Ishikawa (cell line): ENCODE measurements at regions not wholly inside any gene's neighbourhood (a gene's known extent, or its start where the extent isn't known, plus 50 kb on each side); places are given as distances from the start of the nearest gene placed in this dataset.

ENCODE experiments used
- CEBPB ChIP-seq: IDR thresholded peaks from 2 replicates; pipeline ENCODE4 v1.6.1; 2012
- CREB1 ChIP-seq: IDR thresholded peaks from 2 replicates; pipeline ENCODE4 v1.6.1; 2012; ENCODE audit warnings: low read depth
- EGR1 ChIP-seq: IDR thresholded peaks from 2 replicates; pipeline ENCODE4 v1.6.1; 2012
- EP300 ChIP-seq: IDR thresholded peaks from 2 replicates; pipeline ENCODE4 v1.6.1; 2012; ENCODE audit warnings: borderline replicate concordance
- FOXM1 ChIP-seq: IDR thresholded peaks from 2 replicates; pipeline ENCODE4 v1.6.1; 2012; ENCODE audit warnings: low read depth, borderline replicate concordance
- NFIC ChIP-seq: IDR thresholded peaks from 2 replicates; pipeline ENCODE4 v1.6.1; 2012
- RAD21 ChIP-seq: IDR thresholded peaks from 2 replicates; pipeline ENCODE4 v1.6.1; 2012; ENCODE audit warnings: low read depth
- TAF1 ChIP-seq: IDR thresholded peaks from 2 replicates; pipeline ENCODE4 v1.6.1; 2012; ENCODE audit warnings: low read depth, mild to moderate bottlenecking
- TCF12 ChIP-seq: IDR thresholded peaks from 2 replicates; pipeline ENCODE4 v1.6.1; 2012; ENCODE audit warnings: low read depth
- TEAD4 ChIP-seq: IDR thresholded peaks from 2 replicates; pipeline ENCODE4 v1.6.1; 2012
- YY1 ChIP-seq: IDR thresholded peaks from 2 replicates; pipeline ENCODE4 v1.6.1; 2012; ENCODE audit warnings: low read depth
- ZBTB7A ChIP-seq: IDR thresholded peaks from 2 replicates; pipeline ENCODE4 v1.6.1; 2012; ENCODE audit warnings: low read depth
- TF ChIP-seq, protein P1 (sequence below): IDR thresholded peaks from 2 replicates; pipeline ENCODE4 v1.6.1; 2012; ENCODE audit warnings: low read depth, mild to moderate bottlenecking
- TF ChIP-seq, protein P2 (sequence below): IDR thresholded peaks from 2 replicates; pipeline ENCODE4 v1.6.1; 2012
- TF ChIP-seq, protein P3 (sequence below): IDR thresholded peaks from 2 replicates; pipeline ENCODE4 v1.6.1; 2012

DNA sequence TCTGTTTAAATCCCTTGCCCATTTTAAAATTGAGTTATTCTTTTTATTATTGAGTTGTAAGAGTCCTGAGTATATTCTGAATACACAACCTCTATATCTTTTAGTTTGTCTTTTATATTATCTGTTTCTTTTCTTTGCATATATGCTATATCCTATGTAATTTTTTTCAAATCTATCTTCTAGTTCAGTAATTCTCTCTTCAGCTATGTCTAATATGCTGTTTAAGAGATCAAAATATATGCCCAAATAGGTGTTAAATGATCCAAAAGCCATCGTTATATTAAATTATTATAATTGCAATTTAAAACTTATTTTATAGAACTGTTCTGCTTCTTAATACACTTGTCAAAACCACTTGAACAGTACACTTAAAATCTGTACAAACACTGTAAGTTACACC is 107.4 kb upstream of the TSPAN5 start:
- TF ChIP-seq, protein P1, sequence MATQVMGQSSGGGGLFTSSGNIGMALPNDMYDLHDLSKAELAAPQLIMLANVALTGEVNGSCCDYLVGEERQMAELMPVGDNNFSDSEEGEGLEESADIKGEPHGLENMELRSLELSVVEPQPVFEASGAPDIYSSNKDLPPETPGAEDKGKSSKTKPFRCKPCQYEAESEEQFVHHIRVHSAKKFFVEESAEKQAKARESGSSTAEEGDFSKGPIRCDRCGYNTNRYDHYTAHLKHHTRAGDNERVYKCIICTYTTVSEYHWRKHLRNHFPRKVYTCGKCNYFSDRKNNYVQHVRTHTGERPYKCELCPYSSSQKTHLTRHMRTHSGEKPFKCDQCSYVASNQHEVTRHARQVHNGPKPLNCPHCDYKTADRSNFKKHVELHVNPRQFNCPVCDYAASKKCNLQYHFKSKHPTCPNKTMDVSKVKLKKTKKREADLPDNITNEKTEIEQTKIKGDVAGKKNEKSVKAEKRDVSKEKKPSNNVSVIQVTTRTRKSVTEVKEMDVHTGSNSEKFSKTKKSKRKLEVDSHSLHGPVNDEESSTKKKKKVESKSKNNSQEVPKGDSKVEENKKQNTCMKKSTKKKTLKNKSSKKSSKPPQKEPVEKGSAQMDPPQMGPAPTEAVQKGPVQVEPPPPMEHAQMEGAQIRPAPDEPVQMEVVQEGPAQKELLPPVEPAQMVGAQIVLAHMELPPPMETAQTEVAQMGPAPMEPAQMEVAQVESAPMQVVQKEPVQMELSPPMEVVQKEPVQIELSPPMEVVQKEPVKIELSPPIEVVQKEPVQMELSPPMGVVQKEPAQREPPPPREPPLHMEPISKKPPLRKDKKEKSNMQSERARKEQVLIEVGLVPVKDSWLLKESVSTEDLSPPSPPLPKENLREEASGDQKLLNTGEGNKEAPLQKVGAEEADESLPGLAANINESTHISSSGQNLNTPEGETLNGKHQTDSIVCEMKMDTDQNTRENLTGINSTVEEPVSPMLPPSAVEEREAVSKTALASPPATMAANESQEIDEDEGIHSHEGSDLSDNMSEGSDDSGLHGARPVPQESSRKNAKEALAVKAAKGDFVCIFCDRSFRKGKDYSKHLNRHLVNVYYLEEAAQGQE = no peak
- no peak for TF ChIP-seq TAF1
- TF ChIP-seq RAD21 = no peak
- no peak for TF ChIP-seq EGR1
- no peak for TF ChIP-seq TEAD4
- TF ChIP-seq CEBPB = no peak

DNA sequence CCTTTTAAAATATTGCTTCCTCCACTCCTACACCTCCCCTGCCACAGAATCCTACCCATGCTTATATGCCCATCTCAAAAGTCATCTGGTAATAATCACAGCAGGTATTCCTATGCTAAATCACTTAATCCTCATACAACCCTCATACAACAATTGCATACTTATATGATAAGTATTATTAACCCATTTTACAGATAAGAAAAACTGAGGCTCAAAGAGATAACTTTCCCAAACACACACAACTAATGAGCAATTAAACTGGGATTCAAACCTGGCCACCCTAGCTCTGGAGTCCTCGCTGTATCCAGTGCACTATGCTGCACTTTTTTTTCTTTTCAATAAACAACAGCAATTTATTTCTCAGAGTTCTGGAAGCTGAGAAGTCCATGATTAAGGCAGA is 99.8 kb upstream of the TSPAN5 start:
- TF ChIP-seq CREB1 (no peak), EGR1 (no peak), TEAD4 (no peak), TAF1 (no peak), NFIC (no peak), FOXM1 (no peak), RAD21 (no peak), TCF12 (no peak), CEBPB (no peak), ZBTB7A (no peak), EP300 (no peak), YY1 (no peak)
- TF ChIP-seq, protein P1 = no peak
- TF ChIP-seq, protein P2, sequence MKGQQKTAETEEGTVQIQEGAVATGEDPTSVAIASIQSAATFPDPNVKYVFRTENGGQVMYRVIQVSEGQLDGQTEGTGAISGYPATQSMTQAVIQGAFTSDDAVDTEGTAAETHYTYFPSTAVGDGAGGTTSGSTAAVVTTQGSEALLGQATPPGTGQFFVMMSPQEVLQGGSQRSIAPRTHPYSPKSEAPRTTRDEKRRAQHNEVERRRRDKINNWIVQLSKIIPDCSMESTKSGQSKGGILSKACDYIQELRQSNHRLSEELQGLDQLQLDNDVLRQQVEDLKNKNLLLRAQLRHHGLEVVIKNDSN = no peak
- TF ChIP-seq, protein P3, sequence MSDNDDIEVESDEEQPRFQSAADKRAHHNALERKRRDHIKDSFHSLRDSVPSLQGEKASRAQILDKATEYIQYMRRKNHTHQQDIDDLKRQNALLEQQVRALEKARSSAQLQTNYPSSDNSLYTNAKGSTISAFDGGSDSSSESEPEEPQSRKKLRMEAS = no peak

DNA sequence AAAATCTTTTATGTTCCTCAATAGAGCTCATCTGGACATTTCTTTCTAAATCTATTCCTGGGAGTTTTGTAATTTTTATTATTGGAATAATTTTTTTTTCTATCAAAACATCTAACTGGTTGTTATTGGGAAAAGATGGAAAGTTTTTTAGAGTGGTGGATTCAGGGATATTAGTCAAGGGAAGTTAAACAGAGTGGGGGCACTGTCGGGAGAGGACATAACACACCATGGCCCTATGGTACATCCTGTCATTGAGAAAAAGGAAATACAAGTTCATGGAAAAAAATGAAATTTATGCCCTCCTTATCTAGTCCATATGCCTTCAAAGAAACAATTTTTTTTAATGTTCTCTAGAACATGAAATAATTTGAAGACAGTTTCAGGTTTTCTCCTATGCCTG is 96.3 kb upstream of the TSPAN5 start:
- TF ChIP-seq FOXM1 = no peak
- TF ChIP-seq ZBTB7A = no peak
- no peak for TF ChIP-seq YY1
- no peak for TF ChIP-seq NFIC
- TF ChIP-seq TAF1 = no peak
- TF ChIP-seq TEAD4 = no peak

DNA sequence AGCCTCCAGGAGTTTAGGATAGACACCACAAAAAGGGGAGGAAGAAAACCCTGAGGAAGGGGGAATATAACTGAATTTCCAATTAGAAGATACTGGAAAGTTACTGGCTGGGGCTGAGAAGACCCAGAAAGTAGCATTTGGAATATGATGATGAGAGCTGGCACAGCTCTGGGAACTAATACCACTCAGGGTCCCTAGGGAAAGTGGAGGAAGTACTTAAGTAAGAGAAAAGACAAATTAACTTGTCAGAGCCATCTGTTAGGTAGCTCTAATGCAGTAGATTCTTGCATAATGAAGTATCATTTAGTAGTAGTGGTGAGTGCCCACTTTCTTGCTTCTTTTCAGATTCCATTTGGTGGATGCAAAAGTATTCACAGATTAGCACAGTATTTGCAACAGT is 90.8 kb upstream of the TSPAN5 start:
- TF ChIP-seq YY1 (no peak), NFIC (no peak), EGR1 (no peak), RAD21 (no peak), FOXM1 (no peak)
- TF ChIP-seq, protein P2 = no peak
- TF ChIP-seq, protein P1 = no peak
- TF ChIP-seq, protein P3 = no peak

DNA sequence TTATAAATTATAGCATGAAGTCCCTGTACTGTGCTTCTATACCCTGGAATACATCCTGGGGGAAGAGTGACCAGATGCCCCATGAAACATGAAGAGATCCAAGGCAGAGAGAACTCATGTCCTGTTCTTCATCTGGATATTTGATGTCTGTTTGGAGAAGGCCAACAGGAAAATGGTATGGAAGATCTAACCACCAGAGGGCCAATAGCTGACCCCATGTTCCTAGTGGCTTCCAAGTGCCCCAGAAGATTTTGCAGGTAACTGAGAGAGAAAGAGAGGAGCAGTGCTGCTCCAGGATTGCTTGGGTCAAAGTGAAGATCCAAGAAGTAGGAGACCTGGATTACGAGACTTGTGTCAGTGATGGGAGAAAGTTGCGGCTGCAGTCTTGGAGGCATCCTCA is 90.2 kb upstream of the TSPAN5 start:
- TF ChIP-seq, protein P3 = no peak
- TF ChIP-seq EGR1 (no peak), TCF12 (no peak), RAD21 (no peak), TEAD4 (no peak), CEBPB (no peak), NFIC (no peak), EP300 (no peak), CREB1 (no peak)
- TF ChIP-seq, protein P1 = no peak
